T-helper 17 cell (primary cell): ENCODE measurements at regions not wholly inside any gene's neighbourhood (a gene's known extent, or its start where the extent isn't known, plus 50 kb on each side); places are given as distances from the start of the nearest gene placed in this dataset.
"Not testable (repeated sequence)": the region's sequence is repeated elsewhere in the genome, so short reads cannot be mapped to it uniquely, and the experiment has no call there.

Experiments used
- ATAC-seq: fragments of 150-1000 bp; cut with Tn5 transposase; 2 replicates; pipeline ENCODE4 v1.10.0; 2021; ENCODE audit warnings: mild to moderate bottlenecking, moderate library complexity
- DNase-seq, 3 donors: peaks; one replicate each; pipeline versions ENCODE4 v3.0.0 to v3.0.0-alpha.2; 2020 to 2021
- H3K9me3 ChIP-seq: one replicate; pipeline ENCODE4 v1.7.0; 2013; ENCODE audit warnings: low read length, mild to moderate bottlenecking; ENCODE audit not compliant: control insufficient read depth, poor library complexity, severe bottlenecking
- H3K27ac Mint-ChIP-seq: one replicate; pipeline ENCODE4 v1.8.0; 2022; ENCODE audit warnings: mild to moderate bottlenecking, moderate library complexity, mixed read lengths
- H3K27me3 Mint-ChIP-seq: one replicate; pipeline ENCODE4 v1.8.0; 2022; ENCODE audit warnings: mixed read lengths
- H3K36me3 Mint-ChIP-seq: one replicate; pipeline ENCODE4 v1.8.0; 2022; ENCODE audit warnings: low read depth, mixed read lengths
- H3K4me1 Mint-ChIP-seq: one replicate; pipeline ENCODE4 v1.8.0; 2022; ENCODE audit warnings: mild to moderate bottlenecking, mixed read lengths
- H3K4me3 Mint-ChIP-seq: one replicate; pipeline ENCODE4 v1.8.0; 2022; ENCODE audit warnings: mild to moderate bottlenecking, moderate library complexity, mixed read lengths

DNA sequence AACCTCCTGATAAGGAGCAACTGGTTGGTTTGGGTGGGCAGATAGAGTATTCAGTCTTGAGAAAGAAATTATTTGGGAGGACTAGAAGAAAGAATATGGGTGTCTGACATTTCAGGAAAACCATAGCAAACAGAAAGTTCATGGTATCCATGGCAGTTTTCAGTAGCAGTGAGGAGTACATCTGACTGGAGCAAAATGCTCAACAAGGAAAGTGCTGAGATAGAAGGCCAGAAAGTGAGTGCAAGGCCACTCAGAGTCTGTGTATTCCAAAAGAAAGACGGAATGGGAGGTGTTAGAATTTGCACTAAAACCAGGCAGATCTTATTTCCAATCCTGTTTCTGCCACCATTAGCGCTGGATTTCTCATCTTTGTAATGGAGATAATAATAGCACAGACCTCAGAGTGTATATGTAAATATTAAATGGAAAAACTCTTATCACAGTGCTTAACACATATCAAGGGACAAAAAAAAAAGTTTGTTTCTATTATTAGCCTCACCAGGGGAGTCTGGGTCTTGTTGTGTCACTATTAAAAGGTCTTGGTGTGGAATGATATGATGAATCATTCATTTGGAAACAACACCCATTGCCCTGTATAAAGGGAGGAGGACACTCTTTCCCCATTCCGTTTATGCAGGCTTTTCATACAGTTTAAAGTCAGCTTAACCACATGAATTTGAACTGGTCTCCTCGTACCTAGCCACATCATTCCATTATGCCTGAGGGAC lies 349.8 kb downstream of the IPO8 start:
- no peak overlapping the region for H3K4me3 Mint-ChIP-seq
- no peak for ATAC-seq
- H3K9me3 ChIP-seq, result no peaks in the 10 kb centered on the region
- H3K27ac Mint-ChIP-seq, result no peak overlapping the region
- H3K4me1 Mint-ChIP-seq, result no peaks in the 10 kb centered on the region
- no peak for DNase-seq
- no peaks in the 10 kb centered on the region for H3K36me3 Mint-ChIP-seq
- no peaks in the 10 kb centered on the region for H3K27me3 Mint-ChIP-seq

DNA sequence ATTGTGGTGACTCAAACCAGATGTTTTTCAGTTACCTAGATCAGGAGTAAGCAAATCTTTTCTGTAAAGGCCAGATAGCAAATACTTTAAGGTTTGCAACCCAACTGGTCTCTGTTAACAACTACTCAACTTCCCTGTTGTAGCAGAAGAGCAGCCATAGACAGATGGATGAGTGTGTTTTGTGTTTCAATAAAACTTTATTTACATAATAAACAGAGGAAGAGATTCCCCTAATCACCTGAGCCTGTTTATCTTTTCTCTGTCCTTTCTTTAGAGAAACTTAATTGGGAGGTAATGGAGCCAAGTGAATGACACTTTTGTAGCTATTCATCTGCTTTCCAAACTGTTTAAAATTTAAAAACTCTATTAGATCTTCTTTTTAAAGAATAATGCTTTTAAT lies 365.1 kb downstream of the IPO8 start:
- no peaks in the 10 kb centered on the region for H3K36me3 Mint-ChIP-seq
- H3K9me3 ChIP-seq, result no peaks in the 10 kb centered on the region
- H3K4me1 Mint-ChIP-seq, result no peaks in the 10 kb centered on the region
- DNase-seq (no peak), ATAC-seq (no peak)
- no peak overlapping the region for H3K27ac Mint-ChIP-seq
- H3K27me3 Mint-ChIP-seq, result no peaks in the 10 kb centered on the region
- H3K4me3 Mint-ChIP-seq, result no peak overlapping the region

DNA sequence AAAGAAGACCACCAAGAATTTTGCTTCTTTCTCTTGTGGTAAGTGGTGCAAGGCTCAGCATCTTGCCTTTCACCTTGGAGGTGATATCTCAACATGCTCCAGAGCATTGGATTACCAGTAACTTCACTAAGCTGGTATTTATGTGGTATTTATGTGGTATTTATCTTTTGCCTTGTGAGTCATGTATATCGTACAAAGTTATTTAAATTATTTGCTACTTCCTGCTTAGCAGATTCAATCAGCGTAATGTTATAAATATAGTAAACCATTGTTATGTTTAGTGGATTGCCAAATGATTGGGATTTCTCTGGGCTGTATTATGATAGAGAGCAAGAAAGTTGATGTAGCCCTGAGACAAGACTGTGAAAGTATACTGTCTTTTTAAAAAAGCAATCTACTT lies 366.4 kb downstream of the IPO8 start:
- ATAC-seq (no peak), DNase-seq (no peak)
- H3K4me1 Mint-ChIP-seq, result no peaks in the 10 kb centered on the region
- no peak overlapping the region for H3K27ac Mint-ChIP-seq
- H3K27me3 Mint-ChIP-seq, result no peaks in the 10 kb centered on the region
- H3K9me3 ChIP-seq, result no peaks in the 10 kb centered on the region
- no peak overlapping the region for H3K4me3 Mint-ChIP-seq
- no peaks in the 10 kb centered on the region for H3K36me3 Mint-ChIP-seq

DNA sequence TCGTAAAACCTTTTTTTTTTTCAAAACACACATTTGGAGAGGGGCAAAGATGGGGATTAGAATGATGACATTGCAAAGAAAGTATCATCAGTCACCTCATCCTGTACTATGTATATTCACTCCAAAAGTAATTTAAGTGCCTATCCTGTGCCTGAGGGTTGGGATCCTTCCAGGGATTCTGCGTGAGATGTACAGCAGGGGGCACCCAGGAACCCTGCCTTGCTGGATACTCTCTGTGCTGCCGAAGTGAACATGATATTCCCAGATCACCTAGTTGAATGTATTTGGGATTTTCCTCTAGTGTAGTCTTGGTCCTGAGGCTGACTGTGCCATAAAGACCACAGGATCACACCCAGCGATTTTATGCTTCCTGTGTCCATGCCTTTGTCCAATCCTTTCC lies 372.7 kb downstream of the IPO8 start:
- no peaks in the 10 kb centered on the region for H3K9me3 ChIP-seq
- H3K36me3 Mint-ChIP-seq, result no peaks in the 10 kb centered on the region
- no peaks in the 10 kb centered on the region for H3K27me3 Mint-ChIP-seq
- ATAC-seq, result no peak
- no peak overlapping the region for H3K4me3 Mint-ChIP-seq
- H3K4me1 Mint-ChIP-seq, result no peaks in the 10 kb centered on the region
- DNase-seq, result no peak
- H3K27ac Mint-ChIP-seq, result no peak overlapping the region

DNA sequence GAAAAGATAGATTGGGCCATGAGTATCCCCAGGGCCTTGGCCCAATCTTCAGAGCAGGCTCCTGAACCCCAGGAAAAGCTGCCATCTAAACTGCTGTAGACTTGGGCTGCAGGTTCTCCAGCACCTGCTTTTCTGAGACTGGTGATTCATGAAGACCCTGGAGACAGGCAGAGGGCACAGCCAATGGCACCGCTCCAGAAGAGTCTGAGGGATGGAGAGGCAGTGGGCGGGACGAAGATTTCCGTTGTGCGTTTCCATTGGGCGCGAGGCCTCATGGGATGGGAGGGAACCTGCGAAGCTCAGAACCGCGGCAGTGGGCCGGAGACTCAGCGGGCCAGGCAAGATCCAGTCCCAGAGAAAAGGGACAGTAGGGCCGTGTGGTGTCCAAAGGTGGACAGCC lies 375.1 kb downstream of the IPO8 start:
- no peaks in the 10 kb centered on the region for H3K27me3 Mint-ChIP-seq
- no peaks in the 10 kb centered on the region for H3K36me3 Mint-ChIP-seq
- H3K27ac Mint-ChIP-seq, result no peak overlapping the region
- no peak for ATAC-seq
- H3K4me3 Mint-ChIP-seq, result no peak overlapping the region
- H3K4me1 Mint-ChIP-seq, result no peaks in the 10 kb centered on the region
- DNase-seq, result no peak
- no peaks in the 10 kb centered on the region for H3K9me3 ChIP-seq

DNA sequence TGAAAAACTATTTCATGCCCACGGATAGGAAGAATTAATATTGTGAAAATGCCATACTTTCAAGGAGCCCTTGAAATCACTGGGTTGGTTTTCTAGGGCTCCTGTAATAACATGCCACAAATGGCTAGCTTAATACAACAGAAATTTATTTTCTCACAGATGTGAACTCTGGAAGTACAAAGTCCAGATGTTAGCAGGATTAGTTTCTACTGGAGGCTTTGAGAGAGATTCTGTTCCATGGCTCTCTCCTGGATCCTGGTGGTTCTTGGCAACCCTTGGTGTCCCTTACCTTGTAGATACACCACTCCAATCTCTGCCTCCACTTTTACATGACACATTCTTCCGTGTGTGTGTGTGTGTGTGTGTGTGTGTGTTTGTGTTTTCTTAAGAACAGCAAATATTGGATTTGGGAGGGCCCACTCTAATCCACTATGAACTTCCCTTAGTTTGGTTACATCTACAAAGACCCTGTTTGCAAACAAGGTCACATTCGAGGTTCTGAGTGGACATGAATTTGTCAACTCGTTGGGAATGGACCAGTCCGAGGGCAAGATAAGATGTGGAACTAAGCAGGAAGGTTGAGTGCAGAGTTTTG lies 381.1 kb downstream of the IPO8 start:
- Mint-ChIP-seq H3K4me3 (no peak overlapping the region), H3K4me1 (no peaks in the 10 kb centered on the region), H3K36me3 (no peaks in the 10 kb centered on the region), H3K27ac (no peak overlapping the region), H3K27me3 (no peaks in the 10 kb centered on the region)
- no peak for DNase-seq
- ATAC-seq, result no peak
- H3K9me3 ChIP-seq, result no peaks in the 10 kb centered on the region

DNA sequence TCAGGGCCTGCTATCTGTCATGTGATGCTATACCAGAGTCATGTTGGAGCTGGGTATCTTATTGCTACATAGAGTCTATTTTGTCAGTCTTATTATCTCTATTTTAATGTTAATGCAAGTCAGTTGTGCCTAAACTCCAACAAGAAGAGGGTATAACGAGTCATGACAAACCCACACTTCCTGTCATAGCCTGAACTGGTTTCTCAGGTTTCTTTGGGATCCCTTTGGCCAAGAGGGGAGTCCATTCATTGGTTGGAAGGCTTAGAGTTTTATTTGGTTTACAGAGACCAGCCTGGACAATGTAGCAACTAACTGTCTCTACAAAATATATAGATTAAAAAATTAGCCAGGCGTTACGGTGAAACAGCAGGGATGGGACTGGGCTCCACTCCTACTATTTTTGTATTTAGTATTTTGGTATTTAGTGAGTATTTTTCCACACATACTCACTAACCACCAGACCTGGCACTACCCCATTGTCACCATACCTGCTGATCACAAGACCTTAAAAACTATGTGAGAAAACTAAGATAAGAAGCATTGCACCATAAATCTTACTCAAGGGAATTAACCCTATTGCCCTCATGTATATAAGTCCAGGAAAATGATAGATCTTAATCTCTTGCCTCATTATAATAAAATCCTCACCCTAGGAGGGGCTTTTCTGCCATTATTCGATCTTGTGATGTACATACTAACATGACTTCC lies 387.5 kb downstream of the IPO8 start:
- ATAC-seq (no peak), DNase-seq (no peak)
- Mint-ChIP-seq H3K27me3 (no peaks in the 10 kb centered on the region), H3K4me1 (no peaks in the 10 kb centered on the region), H3K36me3 (no peaks in the 10 kb centered on the region), H3K27ac (no peak overlapping the region), H3K4me3 (no peak overlapping the region)
- no peaks in the 10 kb centered on the region for H3K9me3 ChIP-seq

DNA sequence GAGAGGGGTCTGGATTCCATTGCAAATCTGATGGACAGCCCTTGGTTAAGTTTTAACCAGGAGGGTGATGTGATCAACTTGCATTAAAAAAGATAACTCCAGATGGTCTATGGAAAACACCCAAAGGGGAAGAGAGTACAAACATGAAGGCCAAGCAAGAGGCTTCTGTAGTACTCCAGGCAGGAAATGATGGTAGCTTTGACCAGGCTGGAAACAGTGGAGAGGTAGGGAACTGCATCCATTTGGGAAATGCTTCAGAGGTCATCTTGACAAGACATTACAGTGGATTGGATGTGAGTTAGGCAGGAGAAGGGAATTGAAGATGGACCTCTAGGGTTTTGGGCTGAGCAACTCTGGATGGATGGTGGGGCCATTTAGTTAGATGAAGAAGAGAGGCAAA lies 391.1 kb downstream of the IPO8 start:
- ATAC-seq (no peak), DNase-seq (no peak)
- no peaks in the 10 kb centered on the region for H3K27me3 Mint-ChIP-seq
- H3K36me3 Mint-ChIP-seq, result no peaks in the 10 kb centered on the region
- no peak overlapping the region for H3K27ac Mint-ChIP-seq
- H3K4me3 Mint-ChIP-seq, result no peak overlapping the region
- H3K9me3 ChIP-seq, result no peaks in the 10 kb centered on the region
- no peaks in the 10 kb centered on the region for H3K4me1 Mint-ChIP-seq

DNA sequence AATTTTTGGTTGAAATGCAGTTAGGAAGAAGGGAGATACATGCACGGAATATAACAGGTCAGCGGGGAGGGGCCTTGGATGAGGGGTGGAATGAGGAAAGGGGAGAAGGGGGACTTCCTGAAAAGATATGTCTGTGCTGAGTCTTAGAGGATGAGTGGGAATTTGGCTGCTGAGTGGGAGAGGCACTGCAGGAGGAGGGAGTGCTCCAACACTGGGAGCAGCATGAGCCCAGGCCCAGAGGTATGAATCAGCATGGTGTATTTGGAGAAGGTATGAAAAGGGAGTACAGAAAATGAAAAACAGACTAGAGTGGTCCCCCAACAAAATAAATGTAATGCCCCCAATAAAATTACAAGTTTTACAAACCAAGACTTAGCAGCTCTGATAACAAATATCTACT lies 394.4 kb downstream of the IPO8 start:
- Mint-ChIP-seq H3K4me3 (no peak overlapping the region), H3K27ac (no peak overlapping the region), H3K4me1 (no peaks in the 10 kb centered on the region), H3K27me3 (no peaks in the 10 kb centered on the region), H3K36me3 (no peaks in the 10 kb centered on the region)
- no peaks in the 10 kb centered on the region for H3K9me3 ChIP-seq
- no peak for ATAC-seq
- DNase-seq, result no peak

DNA sequence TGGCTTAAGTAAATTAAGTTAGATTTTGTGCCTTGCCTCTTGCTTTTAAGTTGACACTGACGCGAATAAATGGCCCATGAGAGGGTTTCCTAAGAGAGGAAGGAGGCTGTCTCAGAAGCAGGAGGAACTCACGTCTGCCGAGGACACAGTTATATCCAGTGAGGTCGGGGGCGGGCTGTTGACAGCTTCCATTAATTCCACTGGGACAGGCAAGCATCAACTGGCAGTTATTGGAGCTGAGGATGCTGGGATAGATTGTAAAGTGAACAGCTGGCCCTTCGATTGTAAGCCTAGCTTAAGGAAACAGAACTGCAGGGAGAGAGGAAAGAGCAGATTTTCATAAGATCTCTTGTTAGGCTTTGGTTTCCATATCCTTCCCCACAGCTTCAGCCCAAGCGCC lies 399.2 kb downstream of the IPO8 start:
- no peaks in the 10 kb centered on the region for H3K9me3 ChIP-seq
- no peak overlapping the region for H3K27ac Mint-ChIP-seq
- H3K36me3 Mint-ChIP-seq, result no peaks in the 10 kb centered on the region
- ATAC-seq, result no peak
- no peaks in the 10 kb centered on the region for H3K27me3 Mint-ChIP-seq
- H3K4me3 Mint-ChIP-seq, result no peak overlapping the region
- DNase-seq, result no peak
- no peaks in the 10 kb centered on the region for H3K4me1 Mint-ChIP-seq

DNA sequence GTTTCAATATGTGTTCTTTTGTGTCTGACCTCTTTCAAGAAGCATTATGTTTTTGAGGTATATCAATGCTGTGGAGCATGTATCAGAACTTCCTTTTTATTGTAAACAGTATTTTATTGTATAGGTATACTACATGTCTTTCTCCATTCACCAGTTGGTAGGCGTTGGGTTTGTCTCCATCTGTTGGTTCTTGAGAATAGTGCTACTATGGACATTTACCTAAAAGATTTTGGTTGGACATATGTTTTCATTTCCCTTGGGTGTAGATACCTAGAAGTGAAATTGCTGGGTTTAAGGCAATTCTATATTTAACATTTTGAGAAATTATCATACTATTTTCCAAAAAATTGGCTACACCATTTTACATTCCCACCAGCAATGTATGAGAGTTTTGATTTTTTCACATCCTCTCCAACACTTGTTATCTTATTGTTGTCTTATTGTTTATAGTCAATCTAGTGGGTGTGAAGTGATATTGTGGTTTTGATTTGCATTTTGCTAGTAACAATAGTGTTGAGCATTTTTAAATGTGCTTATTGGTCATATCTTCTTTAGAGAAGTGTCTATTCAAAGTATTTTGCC lies 409.2 kb downstream of the IPO8 start:
- ATAC-seq, result no peak
- DNase-seq, result no peak
- H3K4me3 Mint-ChIP-seq, result no peak overlapping the region
- H3K27ac Mint-ChIP-seq, result no peak overlapping the region
- H3K4me1 Mint-ChIP-seq, result no peaks in the 10 kb centered on the region
- peaks cover 2% of the 10 kb centered on the region for H3K36me3 Mint-ChIP-seq
- no peaks in the 10 kb centered on the region for H3K9me3 ChIP-seq
- no peaks in the 10 kb centered on the region for H3K27me3 Mint-ChIP-seq

DNA sequence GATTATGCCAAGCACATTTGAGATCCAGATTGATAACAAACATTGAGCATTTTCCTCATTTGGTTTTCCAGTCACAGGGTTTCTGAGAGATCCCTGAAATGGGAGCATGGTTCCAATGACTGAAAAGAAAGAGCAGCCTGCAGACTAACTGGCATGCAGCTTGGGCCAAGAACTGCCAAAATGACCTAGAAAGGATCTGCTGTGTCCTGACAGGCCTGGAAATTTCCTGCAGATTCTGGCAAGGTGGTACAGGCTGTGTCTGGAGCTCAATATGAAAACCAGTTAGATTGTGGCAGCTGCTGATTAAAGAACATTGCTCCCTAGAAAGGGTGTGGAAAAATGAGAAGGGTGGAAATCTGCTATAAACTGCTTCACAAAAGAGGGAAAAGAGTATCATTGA lies 417.3 kb downstream of the IPO8 start:
- H3K36me3 Mint-ChIP-seq, result no peaks in the 10 kb centered on the region
- H3K9me3 ChIP-seq, result no peaks in the 10 kb centered on the region
- H3K4me3 Mint-ChIP-seq, result no peak overlapping the region
- H3K27me3 Mint-ChIP-seq, result no peaks in the 10 kb centered on the region
- no peaks in the 10 kb centered on the region for H3K4me1 Mint-ChIP-seq
- DNase-seq, result no peak
- H3K27ac Mint-ChIP-seq, result no peak overlapping the region
- ATAC-seq, result no peak

DNA sequence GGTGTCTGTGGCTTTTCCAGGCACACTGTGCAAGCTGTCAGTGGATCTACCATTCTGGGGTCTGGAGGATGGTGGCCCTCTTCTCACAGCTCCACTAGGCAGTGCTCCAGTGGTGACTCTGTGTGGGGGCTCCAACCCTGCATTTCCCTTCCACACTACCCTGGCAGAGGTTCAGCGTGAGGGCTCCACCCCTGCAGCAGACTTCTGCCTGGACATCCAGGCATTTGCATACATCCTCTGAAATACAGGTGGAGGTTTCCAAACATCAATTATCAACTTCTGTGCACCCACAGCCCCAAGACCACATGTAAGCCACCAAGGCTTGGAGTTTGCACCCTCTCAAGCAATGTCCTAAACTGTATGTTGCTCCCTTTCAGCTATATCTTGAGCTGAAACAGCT lies 423.2 kb downstream of the IPO8 start:
- not testable (repeated sequence) for ATAC-seq, H3K4me3 Mint-ChIP-seq, H3K27me3 Mint-ChIP-seq, H3K9me3 ChIP-seq, H3K36me3 Mint-ChIP-seq, H3K4me1 Mint-ChIP-seq, DNase-seq, H3K27ac Mint-ChIP-seq
